ENCODE measurements at regions not wholly inside any gene's neighbourhood (a gene's known extent, or its start where the extent isn't known, plus 50 kb on each side); places are given as distances from the start of the nearest gene placed in this dataset.

DNA sequence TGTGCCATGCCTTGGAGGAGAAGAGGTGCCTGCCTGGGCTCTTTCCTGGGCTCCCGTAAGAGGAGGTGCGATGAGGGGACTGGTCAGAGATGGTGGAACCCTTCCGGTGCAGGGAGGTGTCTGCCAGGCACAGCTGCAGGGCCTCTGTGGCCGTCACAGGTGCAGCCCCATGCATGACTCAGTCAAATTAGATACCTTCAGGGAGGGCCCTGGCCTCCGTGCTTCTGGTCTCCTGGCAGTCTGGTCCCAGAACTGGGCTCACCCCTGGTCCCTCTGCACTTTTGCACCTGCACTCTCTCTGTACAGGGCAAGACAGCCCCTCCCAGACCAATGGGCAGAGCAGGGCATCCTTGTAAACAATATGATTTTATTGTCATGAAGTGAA, 49.9 kb upstream of the LRPAP1 start:
- DNase-seq (ENCODE audit: low read depth, low spot score) (no peak), FAIRE-seq (no peak)
- Histone ChIP-seq H3K4me2 (ENCODE audit: insufficient read depth, low read length) (no peak overlapping the region), H4K20me1 (replicated peaks; ENCODE audit: control insufficient read depth, extremely low read depth, insufficient read depth, low read length) (no peaks in the 10 kb centered on the region), H3K27me3 (ENCODE audit: control insufficient read depth in 2 of 2, insufficient read depth in 2 of 2, low read length in 2 of 2) (no peaks in the 10 kb centered on the region), H3K9me3 (replicated peaks; ENCODE audit: control insufficient read depth, insufficient read depth, low read length) (no peaks in the 10 kb centered on the region), H3K36me3 (ENCODE audit: control insufficient read depth in 2 of 2, extremely low read depth in 1 of 2, insufficient read depth in 2 of 2, low read length in 2 of 2) (no peaks in the 10 kb centered on the region), H3K4me1 (ENCODE audit: control insufficient read depth, extremely low read depth, insufficient read depth, low read length) (no peaks in the 10 kb centered on the region), H3K9me1 (replicated peaks; ENCODE audit: control insufficient read depth, extremely low read depth, insufficient read depth, low read length) (no peaks in the 10 kb centered on the region), H3K79me2 (ENCODE audit: control insufficient read depth, insufficient read depth, low read length) (no peaks in the 10 kb centered on the region), H3K9ac (replicated peaks; ENCODE audit: extremely low read depth, insufficient read depth, low read length) (no peak overlapping the region), H3K4me3 (replicated peaks in 1 of 3; ENCODE audit: insufficient read depth in 1 of 3, low read depth in 1 of 3, low read length in 3 of 3) (no peak overlapping the region), H2AFZ (ENCODE audit: low read depth, low read length) (no peak overlapping the region), H3K27ac (ENCODE audit: insufficient read depth, low read depth, low read length) (no peak overlapping the region)
- dilution Hi-C loops (cut with MboI; ENCODE audit: extremely low pct_ligation_motif_present, low sequenced_read_pairs) (no loop called here), intact Hi-C loops (cut with micrococcal nuclease) (no loop called here)
- BruUV-seq (replicated peaks) = no TSS peak
- ChIA-PET CTCF (no interaction called here), POLR2A (no interaction called here)
- TF ChIP-seq FOS (IDR thresholded peaks at IDR 0.05; ENCODE audit: borderline replicate concordance, insufficient read depth, low read length) (no peak), GATA2 (IDR thresholded peaks at IDR 0.05; ENCODE audit: insufficient read depth, insufficient read length, low read depth, low read length) (no peak)
- TF ChIP-seq, protein P1, sequence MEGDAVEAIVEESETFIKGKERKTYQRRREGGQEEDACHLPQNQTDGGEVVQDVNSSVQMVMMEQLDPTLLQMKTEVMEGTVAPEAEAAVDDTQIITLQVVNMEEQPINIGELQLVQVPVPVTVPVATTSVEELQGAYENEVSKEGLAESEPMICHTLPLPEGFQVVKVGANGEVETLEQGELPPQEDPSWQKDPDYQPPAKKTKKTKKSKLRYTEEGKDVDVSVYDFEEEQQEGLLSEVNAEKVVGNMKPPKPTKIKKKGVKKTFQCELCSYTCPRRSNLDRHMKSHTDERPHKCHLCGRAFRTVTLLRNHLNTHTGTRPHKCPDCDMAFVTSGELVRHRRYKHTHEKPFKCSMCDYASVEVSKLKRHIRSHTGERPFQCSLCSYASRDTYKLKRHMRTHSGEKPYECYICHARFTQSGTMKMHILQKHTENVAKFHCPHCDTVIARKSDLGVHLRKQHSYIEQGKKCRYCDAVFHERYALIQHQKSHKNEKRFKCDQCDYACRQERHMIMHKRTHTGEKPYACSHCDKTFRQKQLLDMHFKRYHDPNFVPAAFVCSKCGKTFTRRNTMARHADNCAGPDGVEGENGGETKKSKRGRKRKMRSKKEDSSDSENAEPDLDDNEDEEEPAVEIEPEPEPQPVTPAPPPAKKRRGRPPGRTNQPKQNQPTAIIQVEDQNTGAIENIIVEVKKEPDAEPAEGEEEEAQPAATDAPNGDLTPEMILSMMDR (IDR thresholded peaks at IDR 0.05; ENCODE audit: extremely low read depth in 1 of 2, insufficient read depth in 1 of 2, low read depth in 1 of 2, low read length in 2 of 2) = no peak

All from endothelial cell of umbilical vein (primary cell).